GM21529 (cell line): ENCODE measurements at regions not wholly inside any gene's neighbourhood (a gene's known extent, or its start where the extent isn't known, plus 50 kb on each side); places are given as distances from the start of the nearest gene placed in this dataset.

ENCODE experiments used
- ATAC-seq: cut with Tn5 transposase; IDR thresholded peaks from one replicate; pipeline ENCODE4 v1.9.1; 2021; ENCODE audit not compliant: unreplicated experiment

GRCh38 chr9:126151031-126151685 is 175.5 kb upstream of the MVB12B start:
- no peak for ATAC-seq

GRCh38 chr9:126151686-126152134 is 174.9 kb upstream of the MVB12B start:
- no peak for ATAC-seq

GRCh38 chr9:126152622-126153362 is 173.8 kb upstream of the MVB12B start:
- no peak for ATAC-seq

GRCh38 chr9:126153382-126153781 is 173.2 kb upstream of the MVB12B start:
- ATAC-seq = no peak

GRCh38 chr9:126154182-126154827 is 172.3 kb upstream of the MVB12B start:
- no peak for ATAC-seq

GRCh38 chr9:126154869-126155268 is 171.8 kb upstream of the MVB12B start:
- ATAC-seq = no peak

DNA sequence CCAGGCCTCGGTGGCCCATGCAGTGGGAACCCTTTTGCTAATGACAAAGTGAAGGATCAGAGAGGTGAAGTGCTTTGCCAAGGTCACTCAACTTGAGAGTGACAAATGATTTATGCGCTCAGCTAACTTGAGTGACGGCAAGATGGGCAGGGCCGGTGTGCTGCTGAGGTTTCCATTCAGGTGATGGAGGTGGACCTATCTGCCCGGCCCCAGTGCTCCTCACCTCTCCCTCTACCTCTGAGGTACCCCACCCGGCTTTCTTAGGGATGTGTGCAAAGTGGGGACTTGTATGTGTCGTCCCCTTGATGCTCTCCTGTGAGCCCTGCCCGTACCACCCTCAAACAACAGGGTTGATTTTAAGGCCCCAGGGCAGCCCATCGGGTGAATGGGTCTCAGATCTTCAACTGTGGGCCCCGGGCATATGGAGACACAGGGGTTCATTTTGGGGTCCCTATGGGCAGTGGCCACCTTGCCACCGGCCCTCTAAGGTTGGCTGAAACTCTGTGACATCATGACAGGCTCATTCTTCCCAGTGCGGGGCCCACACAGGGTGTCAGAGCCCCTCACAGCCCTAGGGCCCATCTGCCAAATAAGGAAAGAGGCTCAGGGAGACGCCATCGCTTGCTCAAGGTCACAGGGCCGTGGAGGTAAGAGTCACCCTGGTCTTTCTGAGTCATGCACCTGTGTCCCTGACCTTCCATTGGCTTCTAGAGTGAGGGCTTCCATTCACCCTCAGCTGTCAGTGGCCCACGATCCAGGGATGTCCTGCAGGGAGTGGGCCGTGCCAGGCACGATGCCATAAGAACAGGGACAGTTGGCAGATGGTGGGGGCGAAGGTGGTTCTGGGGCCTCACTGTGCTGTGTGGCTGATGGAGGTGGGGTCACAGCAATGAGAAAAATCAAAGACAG is 170.6 kb upstream of the MVB12B start:
- ATAC-seq = no peak

- no peak for ATAC-seq
Observed at GRCh38 chr9:126156898-126157297, 169.7 kb upstream of the MVB12B start.

- ATAC-seq = no peak
Observed at GRCh38 chr9:126157423-126157822, 169.2 kb upstream of the MVB12B start.

DNA sequence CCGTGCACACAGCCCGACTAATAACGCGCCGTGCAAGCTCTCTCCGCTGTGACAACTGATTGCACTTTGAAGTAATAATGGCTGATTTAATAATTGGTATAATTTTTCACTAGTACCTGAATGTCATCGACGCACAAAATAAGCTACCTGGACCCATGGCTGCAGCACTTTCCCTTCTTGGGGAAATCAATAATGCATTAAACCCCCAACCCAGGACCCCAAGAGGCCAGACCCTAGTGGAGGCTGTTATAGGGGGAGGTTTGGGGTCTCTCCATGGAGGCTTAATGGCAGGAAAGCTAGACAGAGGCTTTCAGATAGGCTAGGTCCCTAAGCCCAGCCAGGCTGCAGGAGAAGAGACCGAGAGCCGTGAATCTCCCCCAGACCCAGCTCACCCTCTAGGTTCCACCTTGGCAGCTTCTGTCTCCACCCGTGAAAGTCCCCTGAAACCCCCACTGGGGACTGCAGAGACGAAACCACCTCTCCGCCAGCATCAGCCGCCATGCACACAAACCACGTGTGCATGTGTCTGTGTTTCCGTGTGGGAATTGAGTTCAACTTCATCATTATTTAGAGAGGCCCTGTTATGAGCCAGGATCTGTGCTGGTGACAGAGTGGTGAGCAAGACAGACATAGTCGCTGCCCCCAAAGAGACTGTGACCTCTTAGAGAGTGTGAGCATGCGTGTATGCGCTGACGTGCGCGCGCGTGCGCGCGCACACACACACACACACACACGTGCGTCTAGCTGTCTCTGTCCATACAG is 168.6 kb upstream of the MVB12B start:
- no peak for ATAC-seq

DNA sequence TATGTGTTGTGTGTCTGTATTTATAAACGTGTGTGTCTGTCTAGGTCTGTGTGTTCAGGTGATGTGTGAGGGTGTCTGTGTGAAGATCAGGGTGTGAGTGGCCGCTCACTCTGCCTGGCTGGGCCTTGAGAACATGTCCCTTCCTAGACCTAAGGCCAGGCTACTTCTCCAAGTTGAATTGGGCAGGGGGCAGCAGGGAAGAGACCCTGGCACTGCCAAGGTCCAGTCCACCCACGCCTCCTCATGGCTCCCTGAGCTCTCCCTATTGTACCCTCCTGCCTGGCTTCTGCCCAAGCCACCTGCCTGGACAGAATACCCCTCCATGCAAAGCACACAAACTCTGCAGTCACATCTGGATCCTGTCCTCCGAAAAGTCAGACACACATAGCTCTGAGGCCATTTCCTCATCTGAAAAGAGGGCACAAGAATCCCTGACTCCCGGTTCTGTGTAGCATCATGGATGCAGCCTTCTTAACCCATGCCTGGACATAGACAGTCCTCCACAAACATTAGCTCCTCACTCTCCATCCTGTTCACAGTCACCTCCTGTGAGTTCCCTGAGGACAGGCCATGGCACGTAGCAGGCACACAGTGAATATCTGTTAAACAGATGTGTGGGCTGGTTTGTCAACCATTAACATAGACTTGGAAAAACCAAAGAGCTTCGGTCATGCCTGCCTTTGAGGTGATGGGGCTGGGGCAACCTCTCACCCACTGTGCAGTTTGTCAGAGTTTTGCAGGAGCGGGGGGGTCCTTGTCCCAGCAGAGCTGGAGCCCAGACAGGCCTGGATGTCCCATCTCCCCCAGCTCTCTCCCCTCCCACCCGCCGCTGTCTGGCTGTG is 167.8 kb upstream of the MVB12B start:
- no peak for ATAC-seq

DNA sequence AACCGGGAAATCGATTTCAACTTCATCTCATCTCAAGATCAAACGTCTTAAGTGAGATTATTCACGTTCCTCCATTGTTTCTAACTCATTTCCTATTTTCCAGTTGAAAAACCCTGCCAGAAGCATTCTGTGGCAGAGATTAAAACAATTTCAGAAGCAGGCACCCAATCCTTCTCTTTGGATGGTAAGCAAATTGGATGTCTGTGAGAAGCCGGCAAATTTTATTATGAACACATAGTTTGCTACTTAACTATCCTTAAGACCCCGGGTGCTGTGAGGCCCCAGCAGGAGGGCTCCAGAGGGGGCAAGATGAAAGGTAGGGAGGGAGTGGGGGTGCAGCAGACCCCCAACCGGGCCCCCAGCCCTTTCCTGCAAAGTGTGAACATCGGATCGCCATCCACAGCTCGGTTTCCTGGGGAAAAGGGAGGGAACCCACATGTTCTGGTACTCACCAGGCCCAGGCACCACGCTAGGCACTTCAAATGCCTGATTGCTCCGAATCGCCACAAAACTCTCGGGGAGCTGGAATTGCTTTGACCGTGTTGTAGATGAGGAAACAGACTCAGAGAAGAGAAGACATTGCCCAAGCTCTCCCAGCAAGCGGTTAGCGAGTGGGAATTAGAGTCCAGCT is 167.1 kb upstream of the MVB12B start:
- no peak for ATAC-seq

- ATAC-seq = no peak
Observed at GRCh38 chr9:126160067-126160853, 166.4 kb upstream of the MVB12B start.

- ATAC-seq = no peak
Observed at GRCh38 chr9:126160854-126161329, 165.7 kb upstream of the MVB12B start.

- no peak for ATAC-seq
Observed at GRCh38 chr9:126162611-126163381, 163.8 kb upstream of the MVB12B start.

- no peak for ATAC-seq
Observed at GRCh38 chr9:126164796-126165525, 161.7 kb upstream of the MVB12B start.

GRCh38 chr9:126165755-126166154 is 160.9 kb upstream of the MVB12B start:
- ATAC-seq = no peak
